K562 (cell line): ENCODE measurements at regions not wholly inside any gene's neighbourhood (a gene's known extent, or its start where the extent isn't known, plus 50 kb on each side); places are given as distances from the start of the nearest gene placed in this dataset.
A peak's percentile ranks its signal among the peaks of the same experiment; 100 is the strongest.

Experiments
- ATAC-seq: fragments of 200-7000 bp; cut with Tn5 transposase; 3 replicates; pipeline ENCODE4 v1.9.1; 2020; ENCODE audit warnings: moderate library complexity
- BruUV-seq: library from RNA; stranded (reverse); fragments of 400-500 nt; replicated peaks from 2 replicates; lab custom pipeline; 2021; lab: Mats Ljungman, UMichigan
- CTCF ChIA-PET: fragments of 300-600 bp; formaldehyde crosslinking; extraction: SDS; loops from one replicate; lab custom pipeline; 2021; ENCODE audit warnings: low intra/inter-chr PET ratio; lab: Yijun Ruan, JAX
- POLR2A ChIA-PET: fragments of 300-600, 350-650 bp; sonication (Branson Sonifier 250); formaldehyde crosslinking; extraction: SDS; loops from one replicate; lab custom pipeline; 2021; ENCODE audit warnings: antibody characterized with exemption, inconsistent platforms; lab: Yijun Ruan, JAX
- DNase-seq, 4 experiments: peaks; one replicate each; pipeline versions ENCODE4 v3.0.0 to v3.0.0-alpha.2; 2011 to 2018; ENCODE audit warnings: low spot score in 3 of 4, mixed read lengths in 3 of 4; ENCODE audit errors: extremely low read depth in 1 of 4
- FAIRE-seq: peaks from 2 replicates; lab custom pipeline; 2011; peaks lifted over from hg19 to GRCh38; lab: Jason Lieb, UNC
- H2AFZ ChIP-seq: 2 replicates; pipeline ENCODE4 v1.6.0; 2011; ENCODE audit warnings: low read depth, low read length, control low read depth, inconsistent platforms
- H3K27ac ChIP-seq: fragments of 200-600 bp; 3 replicates; pipeline ENCODE4 v1.8.0; 2011; ENCODE audit warnings: low read depth, mild to moderate bottlenecking, control low read depth, inconsistent platforms, low read length, moderate library complexity, mixed read lengths; ENCODE audit errors: extremely low read depth
- H3K27me3 ChIP-seq, 2 experiments: fragments of 300-600 bp in 1 of 2; 2 replicates in 1 of 2; 3 replicates in 1 of 2; pipeline versions ENCODE4 v1.6.0 to v1.8.0; 2011; ENCODE audit warnings: inconsistent platforms in 2 of 2, low read length in 2 of 2, mild to moderate bottlenecking in 1 of 2, mixed read lengths in 1 of 2, moderate library complexity in 1 of 2; ENCODE audit not compliant: control insufficient read depth in 2 of 2, insufficient read depth in 2 of 2
- H3K36me3 ChIP-seq: fragments of 300-600 bp; 3 replicates; pipeline ENCODE4 v1.8.0; 2011; ENCODE audit warnings: mild to moderate bottlenecking, low read length, inconsistent platforms; ENCODE audit not compliant: control insufficient read depth, insufficient read depth
- H3K4me1 ChIP-seq, 2 experiments: fragments of 200-600 bp in 1 of 2; replicated peaks in 1 of 2; 2 replicates in 1 of 2; 3 replicates in 1 of 2; pipeline versions ENCODE4 v1.5.1 to v1.8.0; 2011; ENCODE audit warnings: inconsistent platforms in 2 of 2, low read length in 2 of 2, mild to moderate bottlenecking in 1 of 2, mixed read lengths in 1 of 2, moderate library complexity in 1 of 2; ENCODE audit not compliant: control insufficient read depth in 2 of 2, insufficient read depth in 2 of 2
- H3K4me2 ChIP-seq: 2 replicates; pipeline ENCODE4 v1.6.1; 2011; ENCODE audit warnings: low read length, control low read depth, inconsistent platforms, mixed read lengths; ENCODE audit not compliant: insufficient read depth
- H3K4me3 ChIP-seq: fragments of 200-600 bp; sonication (generic), shearing (Covaris generic); 2 replicates; pipeline ENCODE4 v1.5.1; 2016; ENCODE audit warnings: control low read depth, inconsistent platforms
- H3K79me2 ChIP-seq: fragments of 200-600 bp; 3 replicates; pipeline ENCODE4 v1.8.0; 2011; ENCODE audit warnings: low read length, inconsistent platforms; ENCODE audit not compliant: control insufficient read depth, insufficient read depth
- H3K9ac ChIP-seq, 2 experiments: 2 replicates each; pipeline versions ENCODE4 v1.6.0 to v1.6.1; 2011; ENCODE audit warnings: low read depth in 2 of 2, low read length in 2 of 2, control low read depth in 1 of 2, inconsistent platforms in 1 of 2, mild to moderate bottlenecking in 1 of 2, mixed read lengths in 1 of 2; ENCODE audit not compliant: insufficient read depth in 1 of 2
- H3K9me1 ChIP-seq: one replicate; pipeline ENCODE4 v1.6.0; 2011; ENCODE audit warnings: inconsistent platforms, mild to moderate bottlenecking, low read length, moderate library complexity; ENCODE audit not compliant: control insufficient read depth, insufficient read depth
- H3K9me3 ChIP-seq: replicated peaks from 2 replicates; pipeline ENCODE4 v1.5.1; 2011; ENCODE audit warnings: low read depth, low read length, inconsistent platforms; ENCODE audit not compliant: control insufficient read depth, insufficient read depth
- H4K20me1 ChIP-seq: replicated peaks from 2 replicates; pipeline ENCODE4 v1.6.1; 2011; ENCODE audit warnings: low read length, inconsistent platforms, mixed read lengths; ENCODE audit not compliant: control insufficient read depth, insufficient read depth
- ARID2 ChIP-seq: fragments of 450-650 bp; IDR thresholded peaks from 2 replicates; pipeline ENCODE4 v1.6.1; 2017; ENCODE audit warnings: antibody characterized with exemption, mild to moderate bottlenecking
- ESRRB ChIP-seq: fragments of 250-450 bp; sonication (Bioruptor Pico); IDR thresholded peaks from 2 replicates; pipeline ENCODE4 v1.5.0; 2020; ENCODE audit warnings: mild to moderate bottlenecking, moderate library complexity, borderline replicate concordance
- HNRNPUL1 ChIP-seq: fragments of 200-400 bp; formaldehyde crosslinking; IDR thresholded peaks from 2 replicates; pipeline ENCODE4 v1.6.1; 2017; ENCODE audit warnings: low read length
- MAFF ChIP-seq: IDR thresholded peaks from 2 replicates; pipeline ENCODE4 v1.6.1; 2012; ENCODE audit warnings: low read length, improper control_type of control experiment
- MAFG ChIP-seq: fragments of 450-650 bp; conservative IDR thresholded peaks from 2 replicates; pipeline ENCODE4 v1.6.1; 2016; ENCODE audit warnings: missing genetic modification characterization, missing compliant biosample characterization
- MAFK ChIP-seq: IDR thresholded peaks from 2 replicates; pipeline ENCODE4 v1.6.1; 2011; ENCODE audit warnings: low read length, improper control_type of control experiment
- ZBTB17 ChIP-seq: fragments of 450-650 bp; formaldehyde crosslinking; IDR thresholded peaks from 2 replicates; pipeline ENCODE4 v1.4.0; 2020; ENCODE audit warnings: mild to moderate bottlenecking
- ZNF316 ChIP-seq: fragments of 450-650 bp; IDR thresholded peaks from 2 replicates; pipeline ENCODE4 v1.6.1; 2016
- WGBS: fragments of 100-300 bp; shearing (Covaris generic); methylation state at CpG from one replicate; pipeline ENCODE4 v1.1.6; 2016; ENCODE audit warnings: low coverage, mixed read lengths; ENCODE audit not compliant: insufficient coverage; ENCODE audit errors: missing lambda C conversion rate; 5-methylcytosine and 5-hydroxymethylcytosine counted together
- in situ Hi-C: fragments of 300-500 bp; cut with MboI; formaldehyde crosslinking; loops from 4 replicates; pipeline ENCODE4 v1.15.0; 2018; ENCODE audit warnings: inconsistent platforms, mixed read lengths
- intact Hi-C: fragments of 100-400 bp; cut with micrococcal nuclease; formaldehyde crosslinking; loops from 2 replicates; pipeline ENCODE4 v1.14.2; 2022
- TF ChIP-seq, protein P1 (sequence below): IDR thresholded peaks from 2 replicates; pipeline ENCODE4 v1.6.1; 2016; ENCODE audit warnings: missing genetic modification characterization, missing compliant biosample characterization
- TF ChIP-seq, protein P2 (sequence below): fragments of 200-600 bp; sonication (generic); IDR thresholded peaks from one replicate; pipeline ENCODE4 v1.6.1; 2012; ENCODE audit warnings: mild to moderate bottlenecking, low read depth, low read length, inconsistent platforms

DNA sequence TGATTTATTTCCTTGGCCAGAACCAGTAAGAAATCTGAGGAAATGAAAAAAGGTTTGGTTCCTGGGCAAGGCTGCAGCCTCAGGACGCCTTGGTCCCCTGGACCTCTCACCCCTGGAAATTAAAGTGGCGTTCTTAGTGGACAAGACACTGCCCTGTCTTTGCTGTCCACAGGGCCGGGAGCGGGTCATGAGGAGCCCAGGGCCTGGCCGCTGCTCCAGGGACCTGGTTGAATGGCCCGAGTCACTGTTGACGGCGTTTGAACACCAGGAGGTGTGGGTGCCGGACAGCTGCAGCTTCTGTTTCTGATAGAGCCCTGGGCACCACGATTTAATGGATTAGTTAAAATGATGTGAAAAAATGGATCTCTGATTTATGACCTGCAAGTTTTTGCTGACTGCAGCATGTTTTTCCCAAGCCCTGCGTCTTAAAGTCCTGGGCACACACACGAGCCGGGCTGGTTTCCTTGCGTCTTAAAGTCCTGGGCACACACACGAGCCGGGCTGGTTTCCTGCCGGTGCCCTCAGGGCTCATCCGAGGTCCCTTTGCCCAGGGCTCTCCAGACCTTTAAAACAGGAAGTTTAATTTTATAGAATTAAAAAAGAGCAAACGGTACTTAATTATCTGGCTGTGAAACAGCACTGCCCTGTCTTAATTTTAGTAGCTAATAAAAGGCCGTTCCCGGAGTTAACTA, 74.1 kb upstream of the ACTRT2 start:
- Histone ChIP-seq H3K4me3 (no peak overlapping the region), H3K79me2 (no peaks in the 10 kb centered on the region), H2AFZ (no peak overlapping the region), H3K9ac (no peak overlapping the region), H3K4me1 (no peaks in the 10 kb centered on the region), H3K27me3 (peaks cover 8 to 38% of the 10 kb centered on the region in 2 experiments; a peak in 3 of 5 replicates), H3K9me3 (no peaks in the 10 kb centered on the region; the same call in 1 of the 2 replicates), H3K36me3 (no peaks in the 10 kb centered on the region), H4K20me1 (no peaks in the 10 kb centered on the region), H3K4me2 (no peak overlapping the region), H3K27ac (no peak overlapping the region), H3K9me1 (no peaks in the 10 kb centered on the region)
- no peak for ATAC-seq
- CTCF ChIA-PET, result no interaction called here
- POLR2A ChIA-PET, result interaction anchor here (0.6 kb wide), 1 partner anchor 38 kb away, joined by 3 read pairs; no protein-coding TSS in a partner anchor
- intact Hi-C loops, result no loop called here
- no TSS peak for BruUV-seq
- FAIRE-seq, result no peak
- no peak for DNase-seq
- 1% methylated on average over 21 of the region's 21 CpGs for WGBS
- in situ Hi-C loops, result no loop called here
- TF ChIP-seq MAFK, result peak; percentile 41; the same call in 1 of the 2 replicates
- peak; percentile 37 for TF ChIP-seq MAFF
- no peak for TF ChIP-seq ARID2
- TF ChIP-seq, protein P1, sequence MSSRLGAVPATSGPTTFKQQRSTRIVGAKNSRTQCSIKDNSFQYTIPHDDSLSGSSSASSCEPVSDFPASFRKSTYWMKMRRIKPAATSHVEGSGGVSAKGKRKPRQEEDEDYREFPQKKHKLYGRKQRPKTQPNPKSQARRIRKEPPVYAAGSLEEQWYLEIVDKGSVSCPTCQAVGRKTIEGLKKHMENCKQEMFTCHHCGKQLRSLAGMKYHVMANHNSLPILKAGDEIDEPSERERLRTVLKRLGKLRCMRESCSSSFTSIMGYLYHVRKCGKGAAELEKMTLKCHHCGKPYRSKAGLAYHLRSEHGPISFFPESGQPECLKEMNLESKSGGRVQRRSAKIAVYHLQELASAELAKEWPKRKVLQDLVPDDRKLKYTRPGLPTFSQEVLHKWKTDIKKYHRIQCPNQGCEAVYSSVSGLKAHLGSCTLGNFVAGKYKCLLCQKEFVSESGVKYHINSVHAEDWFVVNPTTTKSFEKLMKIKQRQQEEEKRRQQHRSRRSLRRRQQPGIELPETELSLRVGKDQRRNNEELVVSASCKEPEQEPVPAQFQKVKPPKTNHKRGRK (tag), result no peak
- TF ChIP-seq ZBTB17 (CRISPR knock-in tag), result no peak
- TF ChIP-seq HNRNPUL1, result no peak
- TF ChIP-seq ESRRB, result no peak
- TF ChIP-seq, protein P2, sequence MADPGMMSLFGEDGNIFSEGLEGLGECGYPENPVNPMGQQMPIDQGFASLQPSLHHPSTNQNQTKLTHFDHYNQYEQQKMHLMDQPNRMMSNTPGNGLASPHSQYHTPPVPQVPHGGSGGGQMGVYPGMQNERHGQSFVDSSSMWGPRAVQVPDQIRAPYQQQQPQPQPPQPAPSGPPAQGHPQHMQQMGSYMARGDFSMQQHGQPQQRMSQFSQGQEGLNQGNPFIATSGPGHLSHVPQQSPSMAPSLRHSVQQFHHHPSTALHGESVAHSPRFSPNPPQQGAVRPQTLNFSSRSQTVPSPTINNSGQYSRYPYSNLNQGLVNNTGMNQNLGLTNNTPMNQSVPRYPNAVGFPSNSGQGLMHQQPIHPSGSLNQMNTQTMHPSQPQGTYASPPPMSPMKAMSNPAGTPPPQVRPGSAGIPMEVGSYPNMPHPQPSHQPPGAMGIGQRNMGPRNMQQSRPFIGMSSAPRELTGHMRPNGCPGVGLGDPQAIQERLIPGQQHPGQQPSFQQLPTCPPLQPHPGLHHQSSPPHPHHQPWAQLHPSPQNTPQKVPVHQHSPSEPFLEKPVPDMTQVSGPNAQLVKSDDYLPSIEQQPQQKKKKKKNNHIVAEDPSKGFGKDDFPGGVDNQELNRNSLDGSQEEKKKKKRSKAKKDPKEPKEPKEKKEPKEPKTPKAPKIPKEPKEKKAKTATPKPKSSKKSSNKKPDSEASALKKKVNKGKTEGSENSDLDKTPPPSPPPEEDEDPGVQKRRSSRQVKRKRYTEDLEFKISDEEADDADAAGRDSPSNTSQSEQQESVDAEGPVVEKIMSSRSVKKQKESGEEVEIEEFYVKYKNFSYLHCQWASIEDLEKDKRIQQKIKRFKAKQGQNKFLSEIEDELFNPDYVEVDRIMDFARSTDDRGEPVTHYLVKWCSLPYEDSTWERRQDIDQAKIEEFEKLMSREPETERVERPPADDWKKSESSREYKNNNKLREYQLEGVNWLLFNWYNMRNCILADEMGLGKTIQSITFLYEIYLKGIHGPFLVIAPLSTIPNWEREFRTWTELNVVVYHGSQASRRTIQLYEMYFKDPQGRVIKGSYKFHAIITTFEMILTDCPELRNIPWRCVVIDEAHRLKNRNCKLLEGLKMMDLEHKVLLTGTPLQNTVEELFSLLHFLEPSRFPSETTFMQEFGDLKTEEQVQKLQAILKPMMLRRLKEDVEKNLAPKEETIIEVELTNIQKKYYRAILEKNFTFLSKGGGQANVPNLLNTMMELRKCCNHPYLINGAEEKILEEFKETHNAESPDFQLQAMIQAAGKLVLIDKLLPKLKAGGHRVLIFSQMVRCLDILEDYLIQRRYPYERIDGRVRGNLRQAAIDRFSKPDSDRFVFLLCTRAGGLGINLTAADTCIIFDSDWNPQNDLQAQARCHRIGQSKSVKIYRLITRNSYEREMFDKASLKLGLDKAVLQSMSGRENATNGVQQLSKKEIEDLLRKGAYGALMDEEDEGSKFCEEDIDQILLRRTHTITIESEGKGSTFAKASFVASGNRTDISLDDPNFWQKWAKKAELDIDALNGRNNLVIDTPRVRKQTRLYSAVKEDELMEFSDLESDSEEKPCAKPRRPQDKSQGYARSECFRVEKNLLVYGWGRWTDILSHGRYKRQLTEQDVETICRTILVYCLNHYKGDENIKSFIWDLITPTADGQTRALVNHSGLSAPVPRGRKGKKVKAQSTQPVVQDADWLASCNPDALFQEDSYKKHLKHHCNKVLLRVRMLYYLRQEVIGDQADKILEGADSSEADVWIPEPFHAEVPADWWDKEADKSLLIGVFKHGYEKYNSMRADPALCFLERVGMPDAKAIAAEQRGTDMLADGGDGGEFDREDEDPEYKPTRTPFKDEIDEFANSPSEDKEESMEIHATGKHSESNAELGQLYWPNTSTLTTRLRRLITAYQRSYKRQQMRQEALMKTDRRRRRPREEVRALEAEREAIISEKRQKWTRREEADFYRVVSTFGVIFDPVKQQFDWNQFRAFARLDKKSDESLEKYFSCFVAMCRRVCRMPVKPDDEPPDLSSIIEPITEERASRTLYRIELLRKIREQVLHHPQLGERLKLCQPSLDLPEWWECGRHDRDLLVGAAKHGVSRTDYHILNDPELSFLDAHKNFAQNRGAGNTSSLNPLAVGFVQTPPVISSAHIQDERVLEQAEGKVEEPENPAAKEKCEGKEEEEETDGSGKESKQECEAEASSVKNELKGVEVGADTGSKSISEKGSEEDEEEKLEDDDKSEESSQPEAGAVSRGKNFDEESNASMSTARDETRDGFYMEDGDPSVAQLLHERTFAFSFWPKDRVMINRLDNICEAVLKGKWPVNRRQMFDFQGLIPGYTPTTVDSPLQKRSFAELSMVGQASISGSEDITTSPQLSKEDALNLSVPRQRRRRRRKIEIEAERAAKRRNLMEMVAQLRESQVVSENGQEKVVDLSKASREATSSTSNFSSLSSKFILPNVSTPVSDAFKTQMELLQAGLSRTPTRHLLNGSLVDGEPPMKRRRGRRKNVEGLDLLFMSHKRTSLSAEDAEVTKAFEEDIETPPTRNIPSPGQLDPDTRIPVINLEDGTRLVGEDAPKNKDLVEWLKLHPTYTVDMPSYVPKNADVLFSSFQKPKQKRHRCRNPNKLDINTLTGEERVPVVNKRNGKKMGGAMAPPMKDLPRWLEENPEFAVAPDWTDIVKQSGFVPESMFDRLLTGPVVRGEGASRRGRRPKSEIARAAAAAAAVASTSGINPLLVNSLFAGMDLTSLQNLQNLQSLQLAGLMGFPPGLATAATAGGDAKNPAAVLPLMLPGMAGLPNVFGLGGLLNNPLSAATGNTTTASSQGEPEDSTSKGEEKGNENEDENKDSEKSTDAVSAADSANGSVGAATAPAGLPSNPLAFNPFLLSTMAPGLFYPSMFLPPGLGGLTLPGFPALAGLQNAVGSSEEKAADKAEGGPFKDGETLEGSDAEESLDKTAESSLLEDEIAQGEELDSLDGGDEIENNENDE, result no peak
- TF ChIP-seq ZNF316, result peak; percentile 37; the same call in 1 of the 2 replicates
- TF ChIP-seq MAFG (tag), result 0 out of 2 replicates have a peak, but pooled peaks have one; percentile 17
